ENCODE measurements at regions not wholly inside any gene's neighbourhood (a gene's known extent, or its start where the extent isn't known, plus 50 kb on each side); places are given as distances from the start of the nearest gene placed in this dataset.

GRCh38 chr10:123442901-123443300 lies 223.3 kb upstream of the GPR26 start:
- Histone ChIP-seq H3K27ac (no peak overlapping the region), H3K36me3 (no peaks in the 10 kb centered on the region), H3K9me3 (ENCODE audit: low read depth) (no peaks in the 10 kb centered on the region), H3K27me3 (no peaks in the 10 kb centered on the region), H3F3A (ENCODE audit: low read depth) (peaks cover 4% of the 10 kb centered on the region), H3K4me2 (no peak overlapping the region), H3K4me1 (peaks cover 4% of the 10 kb centered on the region), H2AFZ (replicated peaks) (no peak overlapping the region), H3K79me2 (ENCODE audit: low read depth) (no peaks in the 10 kb centered on the region), H3K4me3 (no peak overlapping the region), H4K20me1 (ENCODE audit: low read depth) (no peaks in the 10 kb centered on the region), H3K9ac (no peak overlapping the region)
- H3K27ac Mint-ChIP-seq, result no peak overlapping the region
- no peaks in the 10 kb centered on the region for H3K36me3 Mint-ChIP-seq
- TF ChIP-seq EZH2phosphoT487 (IDR thresholded peaks at IDR 0.05), result no peak
- no peak for TF ChIP-seq CTCF (IDR thresholded peaks at IDR 0.05)
- peaks cover 2% of the 10 kb centered on the region for H3K27me3 Mint-ChIP-seq (ENCODE audit: insufficient read depth, low read depth)
- peaks cover 14% of the 10 kb centered on the region for H3K4me1 Mint-ChIP-seq
- H3K4me3 Mint-ChIP-seq, result no peak overlapping the region
- no peaks in the 10 kb centered on the region for H3K9me3 Mint-ChIP-seq
- DNase-seq (ENCODE audit: low spot score), result no peak

GRCh38 chr10:123443924-123444323 lies 222.2 kb upstream of the GPR26 start:
- H3K4me1 ChIP-seq, result peaks cover 4% of the 10 kb centered on the region
- H3K27me3 Mint-ChIP-seq (ENCODE audit: insufficient read depth, low read depth), result no peaks in the 10 kb centered on the region

GRCh38 chr10:123445261-123445775 lies 220.8 kb upstream of the GPR26 start:
- TF ChIP-seq CTCF (IDR thresholded peaks at IDR 0.05) (no peak), EZH2phosphoT487 (IDR thresholded peaks at IDR 0.05) (no peak), EZH2 (IDR thresholded peaks at IDR 0.05) (no peak)
- H3K4me1 ChIP-seq, result peaks cover 4% of the 10 kb centered on the region
- no peaks in the 10 kb centered on the region for H3K27me3 Mint-ChIP-seq (ENCODE audit: insufficient read depth, low read depth)
- no peaks in the 10 kb centered on the region for H3K36me3 ChIP-seq
- peaks cover 4% of the 10 kb centered on the region for H3F3A ChIP-seq (ENCODE audit: low read depth)
- H3K4me3 ChIP-seq, result no peak overlapping the region
- H4K20me1 ChIP-seq (ENCODE audit: low read depth), result no peaks in the 10 kb centered on the region
- no peaks in the 10 kb centered on the region for H3K36me3 Mint-ChIP-seq
- H3K4me3 Mint-ChIP-seq, result no peak overlapping the region
- peaks cover 14% of the 10 kb centered on the region for H3K4me1 Mint-ChIP-seq
- H3K9me3 ChIP-seq (ENCODE audit: low read depth), result no peaks in the 10 kb centered on the region
- H3K9me3 Mint-ChIP-seq, result no peaks in the 10 kb centered on the region
- no peak for DNase-seq (ENCODE audit: low spot score)
- no peaks in the 10 kb centered on the region for H3K79me2 ChIP-seq (ENCODE audit: low read depth)
- H3K27ac ChIP-seq, result no peak overlapping the region
- no peak overlapping the region for H3K9ac ChIP-seq
- H3K4me2 ChIP-seq, result no peak overlapping the region
- H3K27ac Mint-ChIP-seq, result no peak overlapping the region
- no peak overlapping the region for H2AFZ ChIP-seq (replicated peaks)
- no peaks in the 10 kb centered on the region for H3K27me3 ChIP-seq

More at GRCh38 chr10:123443924-123444323, 222.2 kb upstream of the GPR26 start:
- H3K4me3 ChIP-seq, result no peak overlapping the region
- no peak for DNase-seq (ENCODE audit: low spot score)
- no peak overlapping the region for H2AFZ ChIP-seq (replicated peaks)
- Mint-ChIP-seq H3K27ac (no peak overlapping the region), H3K36me3 (no peaks in the 10 kb centered on the region), H3K9me3 (no peaks in the 10 kb centered on the region), H3K4me1 (peaks cover 14% of the 10 kb centered on the region), H3K4me3 (no peak overlapping the region)
- H3K9ac ChIP-seq, result no peak overlapping the region
- no peak overlapping the region for H3K27ac ChIP-seq
- no peak overlapping the region for H3K4me2 ChIP-seq
- H3K9me3 ChIP-seq (ENCODE audit: low read depth), result no peaks in the 10 kb centered on the region
- H3K27me3 ChIP-seq, result no peaks in the 10 kb centered on the region
- no peaks in the 10 kb centered on the region for H3K79me2 ChIP-seq (ENCODE audit: low read depth)
- no peaks in the 10 kb centered on the region for H4K20me1 ChIP-seq (ENCODE audit: low read depth)
- H3K36me3 ChIP-seq, result no peaks in the 10 kb centered on the region
- TF ChIP-seq CTCF (IDR thresholded peaks at IDR 0.05) (no peak), EZH2phosphoT487 (IDR thresholded peaks at IDR 0.05) (no peak), EZH2 (IDR thresholded peaks at IDR 0.05) (no peak)
- H3F3A ChIP-seq (ENCODE audit: low read depth), result peaks cover 4% of the 10 kb centered on the region

Data from neural progenitor cell (in vitro differentiated cells).